ENCODE measurements at regions not wholly inside any gene's neighbourhood (a gene's known extent, or its start where the extent isn't known, plus 50 kb on each side); places are given as distances from the start of the nearest gene placed in this dataset.

DNA sequence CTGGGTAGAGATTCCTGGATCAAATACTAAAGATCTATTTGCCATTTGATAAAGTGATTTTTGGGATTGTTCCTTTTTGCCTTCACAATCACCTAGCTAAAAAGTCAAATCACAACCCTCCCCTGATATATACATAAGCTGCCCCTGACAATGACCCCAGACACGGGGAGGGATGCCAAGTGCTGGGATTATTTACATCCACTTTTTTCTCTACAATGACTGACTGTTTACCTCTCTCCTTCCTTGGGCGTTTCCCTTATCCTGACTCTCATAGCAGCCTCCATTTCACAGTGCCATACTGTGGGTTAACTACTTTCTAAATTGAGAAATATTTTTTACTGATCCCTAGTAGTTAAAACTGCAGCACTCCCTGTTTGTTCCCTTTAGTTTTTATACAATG is 150.8 kb upstream of the TMEM170B start:
- TF ChIP-seq CTCF (IDR thresholded peaks at IDR 0.05; ENCODE audit: insufficient read depth, low read length, poor library complexity, severe bottlenecking) (no peak), EZH2phosphoT487 (conservative IDR thresholded peaks at IDR 0.05; ENCODE audit: low read length) (no peak)

Data from SU-DHL-6 (cell line).